H1 (cell line): ENCODE measurements at regions not wholly inside any gene's neighbourhood (a gene's known extent, or its start where the extent isn't known, plus 50 kb on each side); places are given as distances from the start of the nearest gene placed in this dataset.

Source experiments
- CTCF ChIA-PET: fragments of 300-600 bp; sonication (Branson Sonifier 250); formaldehyde crosslinking; loops from one replicate; lab custom pipeline; 2021; ENCODE audit not compliant: partially characterized antibody; lab: Charles Lee
- POLR2A ChIA-PET: fragments of 300-600 bp; sonication (Branson Sonifier 250); formaldehyde crosslinking; loops from one replicate; lab custom pipeline; 2021; ENCODE audit warnings: inconsistent platforms; ENCODE audit not compliant: partially characterized antibody; lab: Charles Lee
- DNase-seq, 2 experiments: peaks; one replicate each; pipeline versions ENCODE4 v3.0.0 to v3.0.0-alpha.2; 2010 to 2022; ENCODE audit warnings: low spot score in 2 of 2, low read depth in 1 of 2, mixed read lengths in 1 of 2
- FAIRE-seq: peaks from 2 replicates; lab custom pipeline; 2011; peaks lifted over from hg19 to GRCh38; lab: Jason Lieb, UNC
- H2AFZ ChIP-seq: 2 replicates; pipeline ENCODE4 v1.8.1; 2012; ENCODE audit warnings: low read length, inconsistent platforms
- H2AK5ac ChIP-seq: 2 replicates; pipeline ENCODE4 v1.6.1; 2013; ENCODE audit warnings: low read depth, low read length
- H2BK120ac ChIP-seq: replicated peaks from 2 replicates; pipeline ENCODE3; 2013; ENCODE audit warnings: low read depth, low read length, inconsistent platforms
- H2BK12ac ChIP-seq: 2 replicates; pipeline ENCODE4 v1.6.1; 2013; ENCODE audit warnings: low read depth, low read length
- H2BK15ac ChIP-seq: 2 replicates; pipeline ENCODE4 v1.6.1; 2013; ENCODE audit warnings: low read length
- H2BK20ac ChIP-seq: 2 replicates; pipeline ENCODE4 v1.6.1; 2013; ENCODE audit warnings: low read length
- H2BK5ac ChIP-seq: 2 replicates; pipeline ENCODE4 v1.6.1; 2013; ENCODE audit warnings: low read depth, low read length
- H3K14ac ChIP-seq: 2 replicates; pipeline ENCODE4 v1.6.1; 2013; ENCODE audit warnings: inconsistent platforms; ENCODE audit not compliant: insufficient read length
- H3K18ac ChIP-seq: 2 replicates; pipeline ENCODE4 v1.6.1; 2013; ENCODE audit warnings: low read length; ENCODE audit errors: extremely low read depth
- H3K23ac ChIP-seq: 2 replicates; pipeline ENCODE4 v1.6.1; 2013; ENCODE audit warnings: inconsistent platforms; ENCODE audit not compliant: insufficient read length
- H3K23me2 ChIP-seq: 2 replicates; pipeline ENCODE4 v1.6.1; 2013; ENCODE audit warnings: low read depth, low read length
- H3K27ac ChIP-seq: 2 replicates; pipeline ENCODE4 v1.6.1; 2011; ENCODE audit warnings: low read depth, low read length, inconsistent platforms
- H3K27me3 ChIP-seq, 4 experiments: replicated peaks in 1 of 4; 1 replicate in 1 of 4; 2 replicates in 3 of 4; pipeline versions ENCODE4 v1.6.1 to v1.8.1; 2011 to 2013; ENCODE audit warnings: low read length in 3 of 4, mild to moderate bottlenecking in 3 of 4, inconsistent platforms in 2 of 4, mixed read lengths in 2 of 4, moderate library complexity in 1 of 4; ENCODE audit not compliant: control insufficient read depth in 3 of 4, insufficient read depth in 3 of 4; ENCODE audit errors: extremely low read depth in 1 of 4
- H3K36me3 ChIP-seq, 4 experiments: 2 replicates each; pipeline versions ENCODE4 v1.6.1 to v1.8.1; 2011 to 2013; ENCODE audit warnings: mild to moderate bottlenecking in 4 of 4, low read length in 3 of 4, moderate library complexity in 2 of 4, control low read depth in 1 of 4, inconsistent platforms in 1 of 4; ENCODE audit not compliant: insufficient read depth in 4 of 4, control insufficient read depth in 2 of 4
- H3K4ac ChIP-seq: replicated peaks from 2 replicates; pipeline ENCODE3; 2013; ENCODE audit warnings: low read length, low read depth, mixed read lengths, inconsistent platforms; ENCODE audit not compliant: insufficient read length
- H3K4me1 ChIP-seq, 4 experiments: replicated peaks in 1 of 4; 1 replicate in 1 of 4; 2 replicates in 3 of 4; pipeline versions ENCODE4 v1.6.1 to v1.8.1; 2011 to 2013; ENCODE audit warnings: low read length in 3 of 4, inconsistent platforms in 2 of 4, mixed read lengths in 1 of 4; ENCODE audit not compliant: insufficient read depth in 4 of 4, control insufficient read depth in 3 of 4
- H3K4me2 ChIP-seq, 2 experiments: 2 replicates each; pipeline versions ENCODE4 v1.6.1 to v1.8.1; 2011 to 2013; ENCODE audit warnings: low read depth in 2 of 2, low read length in 2 of 2, control low read depth in 1 of 2, inconsistent platforms in 1 of 2, mild to moderate bottlenecking in 1 of 2; ENCODE audit not compliant: insufficient read depth in 1 of 2
- H3K4me3 ChIP-seq, 4 experiments: fragments of 200-600, 300-600 bp in 1 of 4; sonication (generic), shearing (Covaris generic), sonication (Bioruptor Twin) in 1 of 4; 2 replicates each; pipeline versions ENCODE4 v1.5.1 to v1.8.1; 2011 to 2016; ENCODE audit warnings: low read length in 4 of 4, low read depth in 3 of 4, control low read depth in 2 of 4, inconsistent platforms in 2 of 4, mild to moderate bottlenecking in 2 of 4, mixed read lengths in 1 of 4, moderate library complexity in 1 of 4; ENCODE audit not compliant: insufficient read depth in 2 of 4; ENCODE audit errors: extremely low read depth in 1 of 4
- H3K56ac ChIP-seq: replicated peaks from 2 replicates; pipeline ENCODE3; 2013; ENCODE audit warnings: low read depth, mild to moderate bottlenecking, mixed read lengths, low read length, inconsistent platforms; ENCODE audit not compliant: insufficient read length
- H3K79me1 ChIP-seq: 2 replicates; pipeline ENCODE4 v1.6.1; 2013; ENCODE audit warnings: low read depth, low read length, control low read depth
- H3K79me2 ChIP-seq, 2 experiments: 2 replicates each; pipeline versions ENCODE4 v1.6.1 to v1.8.1; 2012 to 2013; ENCODE audit warnings: low read length in 2 of 2, mild to moderate bottlenecking in 2 of 2, inconsistent platforms in 1 of 2; ENCODE audit not compliant: insufficient read depth in 2 of 2, control insufficient read depth in 1 of 2
- H3K9ac ChIP-seq, 4 experiments: replicated peaks in 1 of 4; 1 replicate in 1 of 4; 2 replicates in 3 of 4; pipeline versions ENCODE4 v1.6.1 to v1.8.1; 2011 to 2013; ENCODE audit warnings: low read depth in 3 of 4, low read length in 3 of 4, control low read depth in 2 of 4, mild to moderate bottlenecking in 2 of 4, moderate library complexity in 2 of 4, inconsistent platforms in 1 of 4; ENCODE audit errors: extremely low read depth in 1 of 4
- H3K9me3 ChIP-seq, 2 experiments: 2 replicates each; pipeline versions ENCODE4 v1.6.1 to v1.8.1; 2012 to 2013; ENCODE audit warnings: mild to moderate bottlenecking in 2 of 2, moderate library complexity in 2 of 2, control low read depth in 1 of 2, inconsistent platforms in 1 of 2, low read depth in 1 of 2, low read length in 1 of 2, mixed read lengths in 1 of 2; ENCODE audit not compliant: insufficient read depth in 2 of 2
- H4K20me1 ChIP-seq, 2 experiments: replicated peaks in 1 of 2; 2 replicates each; pipeline versions ENCODE3 to v1.8.1; 2011 to 2013; ENCODE audit warnings: inconsistent platforms in 2 of 2, low read length in 2 of 2, mild to moderate bottlenecking in 1 of 2; ENCODE audit not compliant: insufficient read depth in 2 of 2, control insufficient read depth in 1 of 2
- H4K5ac ChIP-seq: 2 replicates; pipeline ENCODE4 v1.6.1; 2013; ENCODE audit warnings: low read length, low read depth, mixed read lengths, inconsistent platforms; ENCODE audit not compliant: insufficient read length
- H4K8ac ChIP-seq: 2 replicates; pipeline ENCODE4 v1.8.0; 2013; ENCODE audit warnings: mild to moderate bottlenecking, moderate library complexity, low read length, inconsistent platforms; ENCODE audit not compliant: insufficient read depth; ENCODE audit errors: extremely low read depth
- H4K91ac ChIP-seq: replicated peaks from 2 replicates; pipeline ENCODE3; 2013; ENCODE audit warnings: low read length, mixed read lengths, inconsistent platforms; ENCODE audit not compliant: insufficient read length
- EGR1 ChIP-seq: IDR thresholded peaks from 2 replicates; pipeline ENCODE4 v1.6.1; 2011; ENCODE audit warnings: low read depth, low read length, borderline replicate concordance
- GABPA ChIP-seq: IDR thresholded peaks from 2 replicates; pipeline ENCODE4 v1.6.1; 2011; ENCODE audit warnings: mild to moderate bottlenecking, low read length, moderate library complexity, borderline replicate concordance; ENCODE audit not compliant: insufficient read depth
- KDM4A ChIP-seq: IDR thresholded peaks from one replicate; pipeline ENCODE4 v1.7.1; 2012; ENCODE audit warnings: low read depth, mild to moderate bottlenecking, moderate library complexity, low read length, inconsistent platforms; ENCODE audit not compliant: severe bottlenecking
- WGBS, 2 experiments: shearing (Covaris generic) in 1 of 2; methylation state at CpG; one replicate each; pipeline versions ENCODE4 v1.1.6 to v1.1.7; 2013 to 2015; ENCODE audit warnings: low lambda C conversion rate in 2 of 2, mixed read lengths in 2 of 2, inconsistent platforms in 1 of 2, low coverage in 1 of 2, missing lambda C conversion rate in 1 of 2; ENCODE audit not compliant: insufficient replicate concordance in 2 of 2, insufficient coverage in 1 of 2, insufficient read length in 1 of 2; ENCODE audit errors: extremely low coverage in 1 of 2, missing lambda C conversion rate in 1 of 2; 5-methylcytosine and 5-hydroxymethylcytosine counted together

DNA sequence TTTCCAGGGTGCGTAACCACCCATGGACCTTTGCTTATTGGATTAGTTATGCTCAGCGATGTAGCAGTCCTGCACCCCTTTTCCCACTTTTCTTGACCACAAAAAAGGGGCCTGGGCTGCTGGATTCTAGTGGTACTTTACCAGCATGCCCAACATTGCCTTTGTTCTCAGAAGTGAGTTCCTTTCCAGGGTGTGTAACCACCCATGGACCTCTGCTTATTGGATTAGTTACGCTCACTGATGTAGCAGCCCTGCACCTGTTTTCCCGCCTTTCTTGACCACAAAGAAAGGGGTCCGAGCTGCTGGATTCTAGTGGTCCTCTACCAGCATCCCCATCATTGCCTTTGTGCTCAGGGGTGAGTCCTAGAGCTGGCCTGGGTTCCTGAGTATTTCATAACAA, 138.2 kb downstream of the COX18 start:
- Histone ChIP-seq H4K5ac (no peak overlapping the region), H3K18ac (no peak overlapping the region), H3K4me2 (no peak overlapping the region), H2BK20ac (no peak overlapping the region), H3K4me1 (no peaks in the 10 kb centered on the region), H3K27me3 (no peaks in the 10 kb centered on the region), H3K79me2 (no peaks in the 10 kb centered on the region), H3K4ac (no peak overlapping the region), H3K27ac (no peak overlapping the region), H2BK120ac (no peak overlapping the region), H2BK12ac (no peak overlapping the region), H3K9ac (no peak overlapping the region), H3K56ac (no peak overlapping the region), H2BK5ac (no peak overlapping the region), H3K23ac (no peak overlapping the region), H2AK5ac (no peak overlapping the region), H3K14ac (no peak overlapping the region), H3K9me3 (no peaks in the 10 kb centered on the region), H2AFZ (no peak overlapping the region), H4K8ac (no peak overlapping the region), H3K4me3 (no peak overlapping the region), H3K79me1 (no peaks in the 10 kb centered on the region), H3K23me2 (no peaks in the 10 kb centered on the region), H4K20me1 (no peaks in the 10 kb centered on the region), H2BK15ac (no peak overlapping the region), H4K91ac (no peak overlapping the region), H3K36me3 (no peaks in the 10 kb centered on the region)
- TF ChIP-seq EGR1 (no peak), KDM4A (no peak), GABPA (no peak)
- DNase-seq (no peak), FAIRE-seq (no peak)
- ChIA-PET CTCF (interaction anchor here (0.8 kb wide), 1 partner anchor 89 kb away, joined by 3 read pairs; no protein-coding TSS in a partner anchor), POLR2A (no interaction called here)
- 78% methylated on average over 5 of the region's 5 CpGs; no CpG with 5 or more reads in 1 of the 2 experiments for WGBS, 2 experiments
